ENCODE measurements at regions not wholly inside any gene's neighbourhood (a gene's known extent, or its start where the extent isn't known, plus 50 kb on each side); places are given as distances from the start of the nearest gene placed in this dataset.
"Not testable (repeated sequence)": the region's sequence is repeated elsewhere in the genome, so short reads cannot be mapped to it uniquely, and the experiment has no call there.

GRCh38 chr20:29687438-29687837 lies 1570.0 kb upstream of the DEFB115 start:
- peak in 1 of 2 experiments; percentile 3 for DNase-seq

DNA sequence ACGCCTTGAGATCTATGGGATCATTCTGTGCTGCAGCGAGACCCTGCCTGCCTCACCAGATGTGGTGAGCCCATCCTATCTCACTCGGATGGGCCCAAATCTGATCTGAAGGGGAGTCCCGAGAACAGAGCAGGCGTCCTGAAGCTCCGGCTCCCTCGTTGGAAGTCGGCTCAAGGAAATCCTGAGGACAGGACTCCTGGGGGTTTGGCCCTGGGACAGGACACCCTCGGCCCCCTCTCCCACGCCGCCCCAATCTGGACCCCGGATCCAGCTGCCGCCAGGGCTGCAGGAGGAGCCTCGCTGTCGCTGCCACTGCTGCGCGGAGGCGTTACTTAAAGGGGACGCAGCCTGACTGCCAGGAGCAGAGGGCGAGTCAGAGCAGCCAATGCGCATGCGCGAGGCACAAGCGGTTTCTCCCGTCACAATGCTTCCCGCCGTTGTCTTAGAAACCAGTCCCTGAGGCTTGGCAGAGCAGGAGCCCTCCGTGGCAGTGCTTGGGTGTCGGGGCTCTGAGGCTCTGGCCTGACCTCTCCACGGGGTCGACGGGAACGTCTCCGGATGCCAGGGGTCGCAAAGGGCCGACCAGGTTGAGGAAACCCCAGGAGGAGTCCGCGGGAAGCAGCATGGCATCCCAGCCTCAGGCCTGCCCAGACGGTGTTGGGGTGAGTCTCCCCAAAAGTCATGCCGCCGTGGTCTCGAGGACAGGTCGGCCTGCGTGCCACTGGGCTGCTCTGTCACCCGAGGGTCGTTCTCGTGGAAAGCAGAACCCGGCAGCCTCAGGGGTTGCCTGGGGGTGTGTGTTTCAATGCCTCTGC lies 1567.8 kb upstream of the DEFB115 start:
- peak; percentile 5 to 53 for DNase-seq

DNA sequence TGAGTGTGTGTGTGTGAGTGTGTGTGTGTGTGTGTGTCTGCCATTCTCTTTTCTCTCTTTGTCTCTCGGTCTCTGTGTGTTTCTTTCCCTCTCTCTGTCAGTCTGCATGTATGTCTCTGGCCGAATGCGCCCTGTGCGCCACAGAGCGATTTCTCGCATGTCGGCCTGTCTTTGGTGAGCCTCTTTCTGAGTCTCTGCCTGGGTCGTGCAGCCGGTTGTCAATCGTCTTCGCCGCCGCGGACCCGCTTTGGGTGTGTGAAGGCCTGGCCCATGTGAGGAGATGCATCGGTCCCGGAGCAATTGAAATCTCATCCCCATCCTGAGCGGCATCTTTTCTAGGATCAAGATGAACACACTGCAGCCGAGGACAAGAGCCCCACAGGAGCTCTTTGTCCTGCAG lies 1567.2 kb upstream of the DEFB115 start:
- no peak for DNase-seq

- DNase-seq, result no peak
Observed at GRCh38 chr20:29740601-29740950, 1516.9 kb upstream of the DEFB115 start.

DNA sequence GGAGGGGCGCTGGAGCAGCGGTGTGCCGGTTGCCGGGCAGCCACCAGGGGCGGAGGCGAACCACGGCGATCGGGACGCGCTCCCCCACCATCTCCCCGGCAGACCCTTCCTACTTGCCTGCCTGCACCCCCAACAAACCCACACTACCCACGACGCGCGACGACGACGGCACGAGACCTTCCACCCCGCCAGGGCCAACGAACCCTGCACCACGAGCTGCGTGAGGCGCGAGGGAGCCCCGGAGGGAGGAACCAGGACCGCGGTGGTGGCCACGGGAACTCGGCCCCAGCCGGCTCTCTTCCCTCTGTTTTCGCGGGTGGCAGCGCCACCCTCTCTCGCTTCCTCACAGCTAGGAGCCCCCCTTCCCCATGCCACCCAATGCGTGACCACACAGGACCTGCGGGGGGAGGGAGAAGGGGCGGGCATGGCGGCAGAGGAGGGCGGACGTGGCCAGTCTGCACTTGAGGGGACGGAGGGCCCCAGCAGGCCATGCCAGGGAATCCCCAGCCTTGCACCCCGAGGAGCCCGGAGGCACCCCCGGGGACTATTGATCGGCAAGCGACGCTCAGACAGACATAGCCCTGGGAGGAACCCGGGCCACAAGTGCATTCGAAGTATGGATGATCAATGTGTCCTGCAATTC lies 1516.4 kb upstream of the DEFB115 start:
- DNase-seq, result no peak

DNA sequence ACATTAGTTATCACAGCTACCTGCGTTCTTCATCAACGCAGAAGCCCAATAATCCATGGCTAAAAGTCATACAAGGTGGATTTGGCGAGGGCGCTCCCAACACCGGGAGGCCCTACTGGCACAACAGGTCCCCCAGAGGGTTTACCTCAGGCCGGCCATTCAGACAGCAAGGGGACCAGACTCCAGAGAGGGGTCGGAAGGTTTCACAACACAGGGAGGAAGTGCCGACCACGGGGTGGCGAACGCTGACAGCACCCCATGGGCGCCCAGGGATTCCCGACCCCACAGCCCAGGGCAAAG lies 1515.9 kb upstream of the DEFB115 start:
- no peak for DNase-seq

GRCh38 chr20:29741894-29742698 lies 1515.4 kb upstream of the DEFB115 start:
- no peak for DNase-seq

DNA sequence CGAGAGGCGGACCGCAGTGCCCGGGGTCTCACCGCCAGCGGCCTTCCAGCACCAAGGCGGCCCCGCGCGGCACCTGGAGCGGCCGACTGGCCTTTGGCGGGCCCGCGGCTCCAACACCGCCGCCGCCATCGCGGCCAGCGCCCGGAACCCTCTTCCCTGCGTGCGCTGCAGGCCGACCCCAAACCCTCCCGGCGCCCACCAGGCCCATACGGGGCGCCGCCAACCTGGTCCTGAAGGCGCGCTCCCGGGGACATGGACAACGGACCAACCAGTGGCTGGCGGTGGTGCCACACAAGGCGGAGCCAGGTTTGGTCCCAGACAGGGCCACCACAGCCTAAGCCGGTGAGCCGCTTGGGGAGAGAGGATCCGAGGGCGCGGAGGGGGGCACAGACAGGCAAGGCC lies 1514.8 kb upstream of the DEFB115 start:
- DNase-seq, result no peak

GRCh38 chr20:29743101-29743931 lies 1514.1 kb upstream of the DEFB115 start:
- no peak for DNase-seq

- DNase-seq, result no peak
Observed at GRCh38 chr20:29744071-29744470, 1513.4 kb upstream of the DEFB115 start.

DNA sequence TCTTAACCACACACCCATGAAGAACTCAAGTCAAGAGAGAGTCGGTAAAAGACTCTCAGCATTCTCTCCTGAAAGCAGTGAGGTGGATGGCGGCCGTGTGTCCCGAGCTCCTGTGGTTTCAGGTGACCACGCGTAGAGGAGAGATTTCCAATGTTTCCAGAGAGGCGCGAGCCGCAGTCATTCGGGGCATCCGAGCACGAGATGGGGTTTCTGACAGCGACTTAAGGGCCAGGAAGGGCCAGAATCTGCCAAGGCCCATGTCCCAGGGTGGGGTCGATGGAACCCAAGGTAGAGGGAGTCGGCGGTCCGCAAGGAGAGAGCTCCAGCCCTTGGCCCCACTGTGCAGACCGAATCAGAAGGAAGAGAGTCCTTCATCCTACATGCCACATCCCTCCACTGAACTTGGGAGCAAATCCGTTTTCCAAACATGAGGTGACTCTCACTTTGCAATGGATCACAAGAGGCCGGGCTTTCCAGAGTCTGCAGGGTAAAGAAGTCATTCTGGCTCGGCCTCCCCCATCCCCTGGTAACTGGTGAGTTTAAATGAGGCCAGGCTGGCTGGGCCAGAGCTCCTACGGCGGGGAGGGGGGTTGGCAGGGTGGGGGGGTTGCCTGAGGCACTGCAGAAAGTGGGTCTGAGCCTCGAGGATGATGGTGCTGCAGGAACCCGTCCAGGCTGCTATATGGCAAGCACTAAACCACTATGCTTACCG lies 1511.8 kb upstream of the DEFB115 start:
- DNase-seq, result not testable (repeated sequence)

- DNase-seq, result no peak
Observed at GRCh38 chr20:29750268-29750899, 1507.1 kb upstream of the DEFB115 start.

GRCh38 chr20:29752644-29753425 lies 1504.6 kb upstream of the DEFB115 start:
- not testable (repeated sequence) for DNase-seq

- DNase-seq, result not testable (repeated sequence)
Observed at GRCh38 chr20:29753426-29753746, 1504.1 kb upstream of the DEFB115 start.

DNA sequence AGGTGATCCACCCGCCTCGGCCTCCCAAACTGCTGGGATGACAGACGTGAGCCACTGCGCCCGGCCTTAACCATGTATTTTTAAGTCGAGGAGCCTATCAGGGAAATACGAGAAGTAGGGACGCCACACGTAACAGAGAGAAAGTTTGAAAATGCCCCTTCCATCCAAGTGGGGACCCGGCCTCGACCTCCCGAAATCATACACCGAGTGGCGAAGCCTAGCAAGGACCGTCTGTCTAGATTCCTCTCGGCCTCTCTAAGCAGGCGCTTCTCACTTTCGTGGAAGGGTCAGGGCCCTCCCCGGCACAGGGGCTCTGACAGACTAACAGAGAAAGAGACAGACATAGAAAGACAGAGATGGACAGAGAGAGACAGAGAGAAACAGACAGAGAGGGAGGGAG lies 1503.6 kb upstream of the DEFB115 start:
- DNase-seq, result not testable (repeated sequence)

GRCh38 chr20:29755854-29756498 lies 1501.5 kb upstream of the DEFB115 start:
- not testable (repeated sequence) for DNase-seq

DNA sequence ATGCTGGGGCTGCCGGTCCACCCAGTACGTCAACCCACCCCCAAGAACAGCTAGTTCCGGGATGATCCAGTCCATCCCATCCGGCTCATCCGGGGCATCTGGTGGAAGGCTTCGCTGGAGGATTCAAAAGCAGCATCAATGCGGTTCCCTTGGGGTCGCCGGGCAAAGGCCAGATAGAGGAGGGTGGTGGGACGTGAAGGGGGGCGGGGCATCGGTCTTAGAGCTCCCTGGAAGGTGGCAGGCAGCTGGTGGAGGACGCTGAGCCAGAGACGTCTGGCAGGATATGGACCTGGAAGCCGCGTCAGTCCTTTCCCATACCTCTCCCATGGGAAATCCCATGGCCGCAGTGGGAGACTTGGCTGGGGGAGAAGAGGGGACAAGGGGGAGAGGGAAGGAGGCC lies 1500.8 kb upstream of the DEFB115 start:
- DNase-seq, result no peak

GRCh38 chr20:29761621-29762385 lies 1495.7 kb upstream of the DEFB115 start:
- not testable (repeated sequence) for DNase-seq

- DNase-seq, result no peak
Observed at GRCh38 chr20:29762620-29763019, 1494.8 kb upstream of the DEFB115 start.
